ENCODE measurements at regions not wholly inside any gene's neighbourhood (a gene's known extent, or its start where the extent isn't known, plus 50 kb on each side); places are given as distances from the start of the nearest gene placed in this dataset.
A peak's percentile ranks its signal among the peaks of the same experiment; 100 is the strongest.

DNA sequence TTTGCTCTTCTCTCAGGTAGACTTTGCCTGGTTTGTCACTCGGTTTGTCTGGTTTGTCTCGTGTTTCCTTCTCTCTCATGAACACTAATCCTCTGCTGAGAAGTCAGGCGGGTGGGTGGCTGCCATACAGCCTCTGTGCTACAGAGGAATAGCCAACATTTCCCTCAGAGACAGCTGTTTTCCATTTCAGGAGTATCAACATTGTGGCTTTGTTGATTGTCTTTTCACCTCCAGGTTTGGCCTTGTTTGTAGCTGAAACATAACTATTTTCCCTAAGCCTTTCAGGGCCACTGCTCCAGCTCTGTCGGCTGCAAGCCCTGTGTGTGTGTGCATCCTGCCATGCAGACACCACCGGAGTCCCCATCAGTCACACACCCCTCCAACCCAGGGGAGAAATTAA is 122.8 kb downstream of the BAMBI start:
- Histone ChIP-seq H3K4me3 (no peak overlapping the region), H3K4me1 (ENCODE audit: insufficient read depth) (peaks cover 5% of the 10 kb centered on the region), H3K27me3 (no peaks in the 10 kb centered on the region), H3K27ac (peak overlapping the region in 1 of 2 donors; percentile 23), H3K36me3 (no peaks in the 10 kb centered on the region), H3K9me3 (no peaks in the 10 kb centered on the region)
- DNase-seq = no peak
- intact Hi-C loops (cut with DNase I) = loop anchor here in 2 of 4 donors (10.0 kb wide), 1 partner anchor 125 kb away; the partner anchor contains the start of gene BAMBI (in 2 of the 2)
- 13 to 25% (median 16%) methylated on average over 5 of the region's 5 CpGs for WGBS, 3 donors
- TF ChIP-seq EP300 (IDR thresholded peaks at IDR 0.05) = no peak
- TF ChIP-seq POLR2A (IDR thresholded peaks at IDR 0.05) = no peak
- TF ChIP-seq, protein P1, sequence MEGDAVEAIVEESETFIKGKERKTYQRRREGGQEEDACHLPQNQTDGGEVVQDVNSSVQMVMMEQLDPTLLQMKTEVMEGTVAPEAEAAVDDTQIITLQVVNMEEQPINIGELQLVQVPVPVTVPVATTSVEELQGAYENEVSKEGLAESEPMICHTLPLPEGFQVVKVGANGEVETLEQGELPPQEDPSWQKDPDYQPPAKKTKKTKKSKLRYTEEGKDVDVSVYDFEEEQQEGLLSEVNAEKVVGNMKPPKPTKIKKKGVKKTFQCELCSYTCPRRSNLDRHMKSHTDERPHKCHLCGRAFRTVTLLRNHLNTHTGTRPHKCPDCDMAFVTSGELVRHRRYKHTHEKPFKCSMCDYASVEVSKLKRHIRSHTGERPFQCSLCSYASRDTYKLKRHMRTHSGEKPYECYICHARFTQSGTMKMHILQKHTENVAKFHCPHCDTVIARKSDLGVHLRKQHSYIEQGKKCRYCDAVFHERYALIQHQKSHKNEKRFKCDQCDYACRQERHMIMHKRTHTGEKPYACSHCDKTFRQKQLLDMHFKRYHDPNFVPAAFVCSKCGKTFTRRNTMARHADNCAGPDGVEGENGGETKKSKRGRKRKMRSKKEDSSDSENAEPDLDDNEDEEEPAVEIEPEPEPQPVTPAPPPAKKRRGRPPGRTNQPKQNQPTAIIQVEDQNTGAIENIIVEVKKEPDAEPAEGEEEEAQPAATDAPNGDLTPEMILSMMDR (IDR thresholded peaks at IDR 0.05) = no peak

DNA sequence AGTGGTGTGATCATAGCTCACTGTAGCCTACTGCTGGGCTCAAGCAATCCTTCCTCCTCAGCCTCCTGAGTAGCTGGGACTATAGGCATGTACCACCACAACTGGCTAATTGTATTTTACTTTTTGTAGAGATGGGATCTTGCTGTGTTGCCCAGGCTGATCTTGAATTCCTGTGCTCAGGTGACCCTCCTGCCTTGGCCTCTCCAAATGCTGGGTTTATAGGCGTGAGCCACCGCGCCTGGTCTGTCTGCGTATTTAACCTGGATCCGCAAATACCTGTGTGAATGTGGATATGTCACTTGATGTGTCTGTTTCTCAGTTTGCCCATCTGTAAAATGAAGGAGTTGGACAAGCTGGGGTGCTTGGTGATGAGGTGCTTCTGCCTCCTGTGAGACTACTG is 123.9 kb downstream of the BAMBI start:
- intact Hi-C loops (cut with DNase I) = loop anchor here in 2 of 4 donors (10.0 kb wide), 1 partner anchor 126 kb away; the partner anchor contains the start of gene BAMBI (in 2 of the 2)
- no peaks in the 10 kb centered on the region for H3K9me3 ChIP-seq
- no peaks in the 10 kb centered on the region for H3K27me3 ChIP-seq
- H3K27ac ChIP-seq = no peak overlapping the region
- no peaks in the 10 kb centered on the region for H3K36me3 ChIP-seq
- H3K4me3 ChIP-seq = no peak overlapping the region
- WGBS, 3 donors = 94 to 99% (median 98%) methylated on average over 5 of the region's 5 CpGs
- DNase-seq = no peak
- peaks cover 11% of the 10 kb centered on the region for H3K4me1 ChIP-seq (ENCODE audit: insufficient read depth)
- TF ChIP-seq POLR2A (IDR thresholded peaks at IDR 0.05) (no peak), EP300 (IDR thresholded peaks at IDR 0.05) (no peak)
- TF ChIP-seq, protein P1 (IDR thresholded peaks at IDR 0.05) = no peak

DNA sequence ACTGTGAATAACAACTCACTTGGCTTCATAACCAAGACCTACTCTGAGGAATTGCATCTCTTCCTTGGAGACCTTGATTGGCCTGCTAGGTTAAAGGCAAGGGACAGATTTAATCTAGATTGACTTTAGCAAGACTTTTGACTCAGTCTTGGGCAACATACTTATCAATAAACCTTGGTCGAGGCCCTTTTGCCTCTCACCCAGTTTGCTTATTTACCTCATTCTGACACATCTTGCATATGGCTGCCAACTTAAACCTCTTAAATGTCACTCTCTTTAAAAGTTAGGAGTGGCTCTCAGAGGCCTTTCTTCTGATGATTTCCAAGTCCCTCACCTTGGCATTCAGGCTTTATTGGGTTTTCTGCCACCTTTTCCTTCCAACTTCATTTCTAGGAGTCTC is 124.5 kb downstream of the BAMBI start:
- no peak for DNase-seq
- Histone ChIP-seq H3K9me3 (no peaks in the 10 kb centered on the region), H3K27ac (no peak overlapping the region), H3K4me1 (ENCODE audit: insufficient read depth) (peaks cover 11% of the 10 kb centered on the region), H3K27me3 (no peaks in the 10 kb centered on the region), H3K36me3 (no peaks in the 10 kb centered on the region), H3K4me3 (no peak overlapping the region)
- intact Hi-C loops (cut with DNase I) = loop anchor here in 2 of 4 donors (10.0 kb wide), 1 partner anchor 127 kb away; the partner anchor contains the start of gene BAMBI (in 2 of the 2)
- TF ChIP-seq, protein P1 (IDR thresholded peaks at IDR 0.05) = no peak
- TF ChIP-seq EP300 (IDR thresholded peaks at IDR 0.05) = no peak
- no peak for TF ChIP-seq POLR2A (IDR thresholded peaks at IDR 0.05)
- WGBS, 3 donors = 89 to 97% (median 90%) methylated on average over 1 of the region's 1 CpG

DNA sequence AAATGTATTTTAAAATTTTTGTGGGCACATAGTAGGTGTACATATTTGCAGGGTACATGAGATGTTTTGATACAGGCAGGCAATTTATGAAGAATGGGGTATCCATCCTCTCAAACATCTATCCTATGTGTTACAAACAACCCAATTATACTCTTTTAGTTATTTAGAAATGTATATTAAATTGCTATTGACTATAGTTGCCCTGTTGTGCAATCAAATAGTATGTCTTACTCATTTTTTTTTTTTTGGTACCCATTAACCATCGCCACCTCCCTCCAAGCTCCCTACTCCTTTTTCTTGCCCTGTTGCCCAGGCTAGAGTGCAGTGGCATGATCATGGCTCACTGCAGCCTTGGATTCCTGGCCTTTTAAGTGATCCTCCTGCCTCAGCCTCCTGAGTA is 128.1 kb downstream of the BAMBI start:
- TF ChIP-seq POLR2A (IDR thresholded peaks at IDR 0.05) (no peak), EP300 (IDR thresholded peaks at IDR 0.05) (no peak)
- TF ChIP-seq, protein P1 (IDR thresholded peaks at IDR 0.05) = no peak
- Histone ChIP-seq H3K27me3 (no peaks in the 10 kb centered on the region), H3K9me3 (no peaks in the 10 kb centered on the region), H3K4me3 (no peak overlapping the region), H3K36me3 (no peaks in the 10 kb centered on the region), H3K4me1 (ENCODE audit: insufficient read depth) (peaks cover 16% of the 10 kb centered on the region), H3K27ac (peak overlapping the region in 1 of 2 donors; percentile 88)
- WGBS, 3 donors = 98 to 100% (median 98%) methylated on average over 1 of the region's 1 CpG
- no peak for DNase-seq
- intact Hi-C loops (cut with DNase I) = loop anchor here in 2 of 4 donors (10.0 kb wide), 1 partner anchor 131 kb away; the partner anchor contains the start of gene BAMBI (in 2 of the 2)
